Natural killer cell (primary cell): ENCODE measurements at regions not wholly inside any gene's neighbourhood (a gene's known extent, or its start where the extent isn't known, plus 50 kb on each side); places are given as distances from the start of the nearest gene placed in this dataset.
A peak's percentile ranks its signal among the peaks of the same experiment; 100 is the strongest.

Experiments
- ATAC-seq, 3 donors: fragments of 150-1000 bp in 2 of 3; fragments of 200-7000 bp in 1 of 3; cut with Tn5 transposase; 1 replicate in 1 of 3; 2 replicates in 2 of 3; pipeline ENCODE4 v1.10.0; 2021; ENCODE audit warnings: mild to moderate bottlenecking in 2 of 3, moderate library complexity in 2 of 3
- DNase-seq, 2 donors: peaks; one replicate each; pipeline versions ENCODE4 v3.0.0 to v3.0.0-alpha.2; 2013 to 2021; ENCODE audit warnings: mixed read lengths in 1 of 2
- H3K27ac ChIP-seq: one replicate; pipeline ENCODE4 v1.5.1; 2013; ENCODE audit warnings: mild to moderate bottlenecking, low read length
- H3K27me3 ChIP-seq: one replicate; pipeline ENCODE4 v1.6.1; 2013; ENCODE audit warnings: low read length; ENCODE audit not compliant: control insufficient read depth, insufficient read depth
- H3K36me3 ChIP-seq: one replicate; pipeline ENCODE4 v1.6.1; 2013; ENCODE audit warnings: low read length; ENCODE audit not compliant: control insufficient read depth, insufficient read depth
- H3K4me1 ChIP-seq: one replicate; pipeline ENCODE4 v1.6.1; 2013; ENCODE audit warnings: low read length; ENCODE audit not compliant: control insufficient read depth, insufficient read depth
- H3K4me3 ChIP-seq: one replicate; pipeline ENCODE4 v1.5.1; 2013; ENCODE audit warnings: low read length
- H3K9me3 ChIP-seq: one replicate; pipeline ENCODE4 v1.6.1; 2013; ENCODE audit warnings: low read length; ENCODE audit not compliant: control insufficient read depth, insufficient read depth
- H3K27ac Mint-ChIP-seq, 2 donors: one replicate each; pipeline ENCODE4 v1.8.0; 2022; ENCODE audit warnings: mild to moderate bottlenecking in 2 of 2, mixed read lengths in 2 of 2, moderate library complexity in 1 of 2
- H3K27me3 Mint-ChIP-seq, 2 donors: one replicate each; pipeline ENCODE4 v1.8.0; 2022; ENCODE audit warnings: low read depth in 2 of 2, mixed read lengths in 2 of 2
- H3K36me3 Mint-ChIP-seq: one replicate; pipeline ENCODE4 v1.8.0; 2022; ENCODE audit warnings: mixed read lengths
- H3K4me1 Mint-ChIP-seq, 2 donors: one replicate each; pipeline ENCODE4 v1.8.0; 2022; ENCODE audit warnings: mixed read lengths in 2 of 2
- H3K4me3 Mint-ChIP-seq: one replicate; pipeline ENCODE4 v1.8.0; 2022; ENCODE audit warnings: mild to moderate bottlenecking, moderate library complexity, mixed read lengths
- H3K9me3 Mint-ChIP-seq, 2 donors: one replicate each; pipeline ENCODE4 v1.8.0; 2022; ENCODE audit warnings: mixed read lengths in 2 of 2
- CTCF ChIP-seq: fragments of 200-600 bp; IDR thresholded peaks from one replicate; pipeline ENCODE4 v1.8.0; 2022; ENCODE audit warnings: antibody characterized with exemption
- WGBS: methylation state at CpG from one replicate; pipeline ENCODE4 v1.1.7; 2013; ENCODE audit warnings: missing lambda C conversion rate; ENCODE audit not compliant: insufficient coverage; 5-methylcytosine and 5-hydroxymethylcytosine counted together
- intact Hi-C: fragments of 100-400 bp; cut with micrococcal nuclease; formaldehyde crosslinking; loops from one replicate; pipeline ENCODE4 v1.14.2; 2022

GRCh38 chr2:216555274-216555673 is 56.6 kb downstream of the RPL37A start:
- no peaks in the 10 kb centered on the region for H3K9me3 ChIP-seq
- no peaks in the 10 kb centered on the region for H3K9me3 Mint-ChIP-seq
- peak overlapping the region; percentile 66 for H3K27ac ChIP-seq
- 35% methylated on average over 6 of the region's 6 CpGs for WGBS
- DNase-seq, result no peak
- no peaks in the 10 kb centered on the region for H3K36me3 Mint-ChIP-seq
- peak overlapping the region; percentile 68 to 81 for H3K27ac Mint-ChIP-seq
- H3K4me1 ChIP-seq, result peaks cover 36% of the 10 kb centered on the region
- no peak for ATAC-seq
- H3K27me3 Mint-ChIP-seq, result peaks cover 0 to 2% of the 10 kb centered on the region in 2 donors
- intact Hi-C loops, result no loop called here
- TF ChIP-seq CTCF, result no peak
- no peaks in the 10 kb centered on the region for H3K27me3 ChIP-seq
- peak overlapping the region; percentile 45 for H3K4me3 Mint-ChIP-seq
- H3K4me1 Mint-ChIP-seq, result peaks cover 56 to 58% of the 10 kb centered on the region in 2 donors
- no peak overlapping the region for H3K4me3 ChIP-seq
- no peaks in the 10 kb centered on the region for H3K36me3 ChIP-seq

GRCh38 chr2:216556202-216556601 is 57.6 kb downstream of the RPL37A start:
- no peak for TF ChIP-seq CTCF
- H3K4me3 Mint-ChIP-seq, result peak overlapping the region; percentile 45
- H3K9me3 ChIP-seq, result no peaks in the 10 kb centered on the region
- H3K27me3 ChIP-seq, result no peaks in the 10 kb centered on the region
- WGBS, result no CpG with 5 or more reads among the region's 2 CpGs
- no peak for DNase-seq
- no peaks in the 10 kb centered on the region for H3K36me3 ChIP-seq
- intact Hi-C loops, result no loop called here
- H3K27me3 Mint-ChIP-seq, result peaks cover 0 to 5% of the 10 kb centered on the region in 2 donors
- no peak for ATAC-seq
- H3K36me3 Mint-ChIP-seq, result no peaks in the 10 kb centered on the region
- H3K4me1 ChIP-seq, result peaks cover 36% of the 10 kb centered on the region
- H3K27ac Mint-ChIP-seq, result peak overlapping the region in 1 of 2 donors; percentile 81
- H3K27ac ChIP-seq, result no peak overlapping the region
- H3K4me3 ChIP-seq, result no peak overlapping the region
- no peaks in the 10 kb centered on the region for H3K9me3 Mint-ChIP-seq
- peaks cover 46 to 49% of the 10 kb centered on the region in 2 donors for H3K4me1 Mint-ChIP-seq

- no peak for TF ChIP-seq CTCF
- ATAC-seq (no peak), DNase-seq (no peak)
- Histone ChIP-seq H3K27me3 (no peaks in the 10 kb centered on the region), H3K4me1 (peaks cover 34% of the 10 kb centered on the region), H3K9me3 (no peaks in the 10 kb centered on the region), H3K27ac (no peak overlapping the region), H3K36me3 (no peaks in the 10 kb centered on the region), H3K4me3 (no peak overlapping the region)
- Mint-ChIP-seq H3K27me3 (peaks cover 0 to 8% of the 10 kb centered on the region in 2 donors), H3K36me3 (no peaks in the 10 kb centered on the region), H3K9me3 (no peaks in the 10 kb centered on the region), H3K4me1 (peaks cover 42 to 44% of the 10 kb centered on the region in 2 donors), H3K4me3 (no peak overlapping the region), H3K27ac (no peak overlapping the region)
- WGBS, result 96% methylated on average over 7 of the region's 7 CpGs
- intact Hi-C loops, result no loop called here
These were observed 58.8 kb downstream of the RPL37A start for GRCh38 chr2:216557413-216557812.

GRCh38 chr2:216557820-216558219 is 59.2 kb downstream of the RPL37A start:
- no peak overlapping the region for H3K27ac ChIP-seq
- peaks cover 0 to 8% of the 10 kb centered on the region in 2 donors for H3K27me3 Mint-ChIP-seq
- intact Hi-C loops, result no loop called here
- peaks cover 40 to 43% of the 10 kb centered on the region in 2 donors for H3K4me1 Mint-ChIP-seq
- no peak overlapping the region for H3K4me3 Mint-ChIP-seq
- H3K9me3 Mint-ChIP-seq, result no peaks in the 10 kb centered on the region
- no peaks in the 10 kb centered on the region for H3K36me3 Mint-ChIP-seq
- H3K36me3 ChIP-seq, result no peaks in the 10 kb centered on the region
- H3K27me3 ChIP-seq, result no peaks in the 10 kb centered on the region
- peaks cover 32% of the 10 kb centered on the region for H3K4me1 ChIP-seq
- H3K4me3 ChIP-seq, result no peak overlapping the region
- 93% methylated on average over 1 of the region's 1 CpG for whole genome bisulfite sequencing
- TF ChIP-seq CTCF, result no peak
- DNase-seq (no peak), ATAC-seq (no peak)
- no peak overlapping the region for H3K27ac Mint-ChIP-seq
- H3K9me3 ChIP-seq, result no peaks in the 10 kb centered on the region
